Endothelial cell (in vitro differentiated cells): ENCODE measurements at regions not wholly inside any gene's neighbourhood (a gene's known extent, or its start where the extent isn't known, plus 50 kb on each side); places are given as distances from the start of the nearest gene placed in this dataset.

Source experiments
- DNase-seq: peaks from one replicate; pipeline ENCODE4 v3.0.0; 2021; ENCODE audit warnings: low spot score
- H3K27ac Mint-ChIP-seq: one replicate; pipeline ENCODE4 v1.8.0; 2021; ENCODE audit warnings: mixed read lengths, inconsistent platforms; ENCODE audit not compliant: unreplicated experiment
- H3K27me3 Mint-ChIP-seq: one replicate; pipeline ENCODE4 v1.8.0; 2021; ENCODE audit warnings: mild to moderate bottlenecking, moderate library complexity, mixed read lengths, inconsistent platforms; ENCODE audit not compliant: unreplicated experiment
- H3K36me3 Mint-ChIP-seq: one replicate; pipeline ENCODE4 v1.8.0; 2021; ENCODE audit warnings: mild to moderate bottlenecking, low read depth, mixed read lengths, inconsistent platforms; ENCODE audit not compliant: unreplicated experiment
- H3K4me1 Mint-ChIP-seq: one replicate; pipeline ENCODE4 v1.8.0; 2021; ENCODE audit warnings: mild to moderate bottlenecking, mixed read lengths, inconsistent platforms; ENCODE audit not compliant: unreplicated experiment
- H3K4me3 Mint-ChIP-seq: one replicate; pipeline ENCODE4 v1.8.0; 2021; ENCODE audit warnings: mild to moderate bottlenecking, mixed read lengths, inconsistent platforms; ENCODE audit not compliant: unreplicated experiment
- H3K9me3 Mint-ChIP-seq: one replicate; pipeline ENCODE4 v1.8.0; 2021; ENCODE audit warnings: mixed read lengths, inconsistent platforms; ENCODE audit not compliant: unreplicated experiment
- TF ChIP-seq, protein P1 (sequence below): fragments of 200-600 bp; sonication (generic); IDR thresholded peaks from one replicate; pipeline ENCODE4 v1.5.0; 2021; ENCODE audit warnings: antibody characterized with exemption; ENCODE audit not compliant: unreplicated experiment

DNA sequence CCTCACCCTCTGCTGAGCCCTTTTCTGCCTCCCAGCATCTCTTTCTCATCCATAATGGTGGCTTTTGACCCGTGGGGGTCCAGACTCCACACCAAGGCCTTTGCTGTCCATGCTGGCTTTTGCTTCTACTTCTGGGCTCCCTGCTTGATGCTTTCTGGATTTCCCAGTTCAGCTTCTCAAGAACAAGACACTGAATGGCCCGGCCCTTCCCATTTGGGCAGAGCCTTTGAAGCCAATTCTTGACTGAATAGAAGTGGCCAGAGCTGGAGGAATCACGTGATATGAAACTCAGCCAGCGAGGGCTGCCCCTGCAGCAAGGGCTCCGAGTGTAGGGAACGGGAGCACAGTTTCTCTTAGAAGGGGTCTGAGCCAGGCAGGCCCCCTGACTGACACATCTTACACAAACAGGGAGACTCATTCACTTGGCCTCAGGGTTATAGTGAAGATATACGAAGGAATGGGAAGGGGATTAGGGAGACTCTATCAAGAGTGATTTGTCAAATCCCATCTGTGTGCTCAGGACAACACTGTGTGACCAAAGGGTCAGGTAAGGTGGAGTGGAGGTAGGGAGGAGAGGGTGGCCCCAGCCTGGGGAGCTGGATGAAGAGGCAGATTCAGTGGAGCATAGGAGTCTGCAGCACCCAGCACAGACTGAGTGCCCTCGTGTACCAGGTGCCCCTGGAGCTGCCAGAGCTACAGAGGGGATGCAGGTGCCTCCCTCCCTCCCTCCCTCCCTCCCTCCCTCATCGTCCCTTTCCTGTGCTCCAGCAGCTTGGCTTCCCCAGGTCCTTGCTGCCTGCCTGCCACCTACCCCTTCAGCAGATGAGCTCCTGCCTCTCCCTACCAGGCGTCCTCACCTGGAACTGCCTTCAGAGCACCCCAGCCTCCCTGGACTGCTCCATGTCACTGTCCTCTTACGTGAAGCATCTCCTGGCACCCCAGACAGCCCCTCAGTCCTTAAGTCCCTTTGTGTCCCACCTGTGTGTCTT lies 106.0 kb downstream of the TRIM29 start:
- Mint-ChIP-seq H3K36me3 (no peaks in the 10 kb centered on the region), H3K27me3 (peaks cover 10% of the 10 kb centered on the region), H3K9me3 (no peaks in the 10 kb centered on the region), H3K27ac (no peak overlapping the region), H3K4me3 (no peak overlapping the region), H3K4me1 (peaks cover 4% of the 10 kb centered on the region)
- no peak for DNase-seq
- TF ChIP-seq, protein P1, sequence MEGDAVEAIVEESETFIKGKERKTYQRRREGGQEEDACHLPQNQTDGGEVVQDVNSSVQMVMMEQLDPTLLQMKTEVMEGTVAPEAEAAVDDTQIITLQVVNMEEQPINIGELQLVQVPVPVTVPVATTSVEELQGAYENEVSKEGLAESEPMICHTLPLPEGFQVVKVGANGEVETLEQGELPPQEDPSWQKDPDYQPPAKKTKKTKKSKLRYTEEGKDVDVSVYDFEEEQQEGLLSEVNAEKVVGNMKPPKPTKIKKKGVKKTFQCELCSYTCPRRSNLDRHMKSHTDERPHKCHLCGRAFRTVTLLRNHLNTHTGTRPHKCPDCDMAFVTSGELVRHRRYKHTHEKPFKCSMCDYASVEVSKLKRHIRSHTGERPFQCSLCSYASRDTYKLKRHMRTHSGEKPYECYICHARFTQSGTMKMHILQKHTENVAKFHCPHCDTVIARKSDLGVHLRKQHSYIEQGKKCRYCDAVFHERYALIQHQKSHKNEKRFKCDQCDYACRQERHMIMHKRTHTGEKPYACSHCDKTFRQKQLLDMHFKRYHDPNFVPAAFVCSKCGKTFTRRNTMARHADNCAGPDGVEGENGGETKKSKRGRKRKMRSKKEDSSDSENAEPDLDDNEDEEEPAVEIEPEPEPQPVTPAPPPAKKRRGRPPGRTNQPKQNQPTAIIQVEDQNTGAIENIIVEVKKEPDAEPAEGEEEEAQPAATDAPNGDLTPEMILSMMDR, result no peak

DNA sequence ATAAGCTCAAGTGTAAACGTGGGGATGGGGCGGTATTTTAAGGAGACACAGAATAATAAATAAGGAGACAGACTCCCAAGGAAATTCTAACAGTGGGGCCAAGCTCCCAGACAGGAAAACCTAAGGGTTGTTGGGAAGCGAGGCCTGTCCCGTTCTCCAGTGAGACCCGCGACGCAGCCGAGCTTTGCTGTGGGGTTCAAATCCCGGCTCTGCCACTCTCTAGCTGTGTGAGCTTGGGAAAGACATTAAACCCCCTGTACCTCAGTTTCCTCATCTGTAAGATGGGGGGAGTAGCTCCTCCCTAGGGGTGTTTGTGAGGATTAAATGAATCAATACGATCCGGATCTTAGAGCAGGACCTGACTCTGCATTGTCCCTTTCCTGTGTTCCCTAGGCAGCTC lies 106.8 kb downstream of the TRIM29 start:
- TF ChIP-seq, protein P1, result no peak
- no peak overlapping the region for H3K4me3 Mint-ChIP-seq
- peaks cover 13% of the 10 kb centered on the region for H3K27me3 Mint-ChIP-seq
- H3K27ac Mint-ChIP-seq, result no peak overlapping the region
- H3K9me3 Mint-ChIP-seq, result no peaks in the 10 kb centered on the region
- H3K36me3 Mint-ChIP-seq, result no peaks in the 10 kb centered on the region
- H3K4me1 Mint-ChIP-seq, result peaks cover 4% of the 10 kb centered on the region
- DNase-seq, result no peak

DNA sequence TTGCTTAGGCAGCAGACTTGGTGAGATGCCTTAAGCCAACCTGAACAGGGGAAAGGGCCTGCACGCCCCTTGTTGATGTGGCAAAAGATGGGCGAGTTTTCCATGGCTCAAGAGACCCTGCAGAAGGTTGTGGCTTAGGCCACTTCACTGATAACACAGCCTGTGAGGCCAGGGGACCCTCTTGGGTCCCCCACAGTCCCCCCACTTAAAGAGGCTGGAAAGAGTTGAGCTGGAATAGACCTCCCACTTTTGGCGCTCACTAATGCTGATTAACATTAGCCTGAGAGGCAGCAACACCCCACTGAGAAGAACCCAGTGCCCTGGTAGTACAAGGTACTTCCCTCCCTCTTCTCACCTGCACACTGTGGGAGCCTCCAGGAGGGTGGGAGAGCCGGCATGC lies 107.5 kb downstream of the TRIM29 start:
- Mint-ChIP-seq H3K4me3 (no peak overlapping the region), H3K36me3 (no peaks in the 10 kb centered on the region), H3K4me1 (peaks cover 4% of the 10 kb centered on the region), H3K27me3 (peaks cover 13% of the 10 kb centered on the region), H3K9me3 (no peaks in the 10 kb centered on the region), H3K27ac (no peak overlapping the region)
- DNase-seq, result no peak
- TF ChIP-seq, protein P1, result no peak

DNA sequence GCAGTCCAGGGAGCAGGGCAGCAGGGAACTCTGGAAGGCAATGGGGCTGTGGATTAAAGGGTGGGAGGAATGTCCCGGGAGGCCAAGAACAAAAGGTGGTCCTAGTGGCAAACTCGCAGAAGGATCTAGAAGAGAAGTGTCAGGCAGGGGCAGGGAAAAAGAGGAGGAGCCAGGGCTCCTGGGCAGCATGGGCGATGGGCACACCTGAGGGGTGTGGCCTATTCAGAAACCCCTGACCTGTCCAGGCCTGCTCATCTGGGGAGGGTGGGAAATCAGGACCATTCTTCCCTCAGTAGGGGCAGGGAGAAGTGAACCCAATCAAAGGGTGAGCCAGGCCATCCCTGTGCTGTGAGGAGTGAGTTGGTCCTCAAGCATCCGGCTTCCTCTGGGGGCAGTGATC lies 108.6 kb downstream of the TRIM29 start:
- Mint-ChIP-seq H3K4me3 (no peak overlapping the region), H3K27ac (no peak overlapping the region), H3K4me1 (peaks cover 4% of the 10 kb centered on the region), H3K27me3 (peaks cover 13% of the 10 kb centered on the region), H3K9me3 (no peaks in the 10 kb centered on the region), H3K36me3 (no peaks in the 10 kb centered on the region)
- TF ChIP-seq, protein P1, result no peak
- DNase-seq, result no peak

DNA sequence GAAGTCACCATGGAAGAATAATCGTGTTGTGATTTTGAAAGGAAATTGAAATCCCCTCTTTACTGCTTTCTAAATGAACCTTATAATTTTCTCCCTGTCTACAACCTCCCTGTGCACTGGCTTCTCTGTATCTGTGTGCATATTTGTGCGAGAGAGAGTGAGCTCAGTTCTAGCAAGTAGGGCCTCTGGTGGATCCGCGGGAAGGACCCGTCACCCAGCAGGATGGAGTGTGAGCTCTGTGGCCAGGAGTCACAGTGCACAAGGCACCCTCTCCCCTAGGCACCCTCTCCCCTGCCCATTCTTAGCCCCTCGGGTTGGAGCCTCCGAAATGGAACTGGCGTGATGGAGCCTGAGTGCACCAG lies 109.0 kb downstream of the TRIM29 start:
- TF ChIP-seq, protein P1, result no peak
- DNase-seq, result no peak

More for the DNA sequence above, 109.0 kb downstream of the TRIM29 start:
- H3K36me3 Mint-ChIP-seq, result no peaks in the 10 kb centered on the region
- no peak overlapping the region for H3K27ac Mint-ChIP-seq
- no peak overlapping the region for H3K4me3 Mint-ChIP-seq
- no peaks in the 10 kb centered on the region for H3K9me3 Mint-ChIP-seq
- peaks cover 4% of the 10 kb centered on the region for H3K4me1 Mint-ChIP-seq
- peaks cover 13% of the 10 kb centered on the region for H3K27me3 Mint-ChIP-seq
